ENCODE measurements at regions not wholly inside any gene's neighbourhood (a gene's known extent, or its start where the extent isn't known, plus 50 kb on each side); places are given as distances from the start of the nearest gene placed in this dataset.
"Not testable (repeated sequence)": the region's sequence is repeated elsewhere in the genome, so short reads cannot be mapped to it uniquely, and the experiment has no call there.

DNA sequence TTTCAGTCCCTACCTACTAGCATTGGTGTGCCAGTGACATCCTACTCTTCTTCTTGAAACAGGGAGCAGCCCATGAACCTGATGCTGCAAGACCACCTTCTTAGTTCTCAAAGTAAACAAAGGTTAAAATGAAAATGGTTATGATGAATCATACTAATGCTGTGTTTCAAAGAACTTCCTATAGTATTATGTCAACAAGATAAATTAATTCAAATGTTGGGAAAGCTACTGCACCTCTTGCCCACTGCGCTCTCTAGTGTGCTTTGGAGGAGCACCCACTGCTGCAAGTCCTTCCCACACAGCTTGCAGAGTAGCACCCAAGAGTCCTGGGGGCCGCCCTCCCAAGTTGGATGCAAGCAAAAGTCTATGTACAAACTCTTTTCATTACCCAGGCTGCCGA, 81.1 kb downstream of the CD200R1L start:
- no peak for DNase-seq (ENCODE audit: low read depth)

GRCh38 chr3:112763258-112763657, 83.4 kb downstream of the CD200R1L start:
- no peak for DNase-seq (ENCODE audit: low read depth)

- DNase-seq (ENCODE audit: low read depth) = no peak
Measured at GRCh38 chr3:112761062-112761638, 85.5 kb downstream of the CD200R1L start.

DNA sequence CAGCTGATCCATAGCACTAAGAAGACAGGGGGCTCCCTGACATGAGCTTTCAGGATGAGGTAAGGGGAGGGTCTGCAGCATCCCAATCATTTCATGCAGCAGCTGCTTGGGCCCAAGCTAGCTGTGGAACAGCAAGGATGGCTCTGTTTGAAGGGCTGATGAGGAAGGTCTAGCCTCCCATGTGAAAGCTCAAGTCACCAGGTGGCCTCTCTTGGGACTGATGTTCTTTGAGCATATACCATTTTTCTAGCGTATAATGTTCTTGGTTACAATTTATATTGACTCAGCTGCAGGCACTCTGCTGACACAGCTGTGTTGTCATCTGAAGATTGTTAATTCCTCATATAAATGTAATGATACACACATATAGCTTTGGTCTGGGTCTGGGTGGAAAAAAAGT, 87.0 kb downstream of the CD200R1L start:
- DNase-seq (ENCODE audit: low read depth) = no peak

GRCh38 chr3:112759210-112759609, 87.5 kb downstream of the CD200R1L start:
- DNase-seq (ENCODE audit: low read depth) = no peak

DNA sequence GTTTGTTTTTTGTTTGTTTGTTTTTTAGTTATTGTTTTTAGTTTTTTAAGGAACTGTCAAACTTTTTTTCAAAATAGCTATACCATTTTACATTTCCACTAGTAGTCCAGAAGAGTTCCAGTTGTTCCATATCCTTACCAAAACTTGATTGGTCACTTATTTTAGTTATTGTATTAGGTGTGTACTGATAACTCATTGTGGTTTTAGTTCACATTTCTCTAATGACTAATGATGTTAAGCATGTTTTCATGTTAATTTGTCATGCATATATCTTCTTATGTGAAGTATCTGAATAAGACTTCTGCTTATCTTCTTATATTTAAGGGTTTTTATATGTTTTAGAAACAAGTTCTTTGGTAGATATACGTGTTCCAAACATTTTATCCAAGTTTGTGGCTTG, 89.5 kb downstream of the CD200R1L start:
- no peak for DNase-seq (ENCODE audit: low read depth)

DNA sequence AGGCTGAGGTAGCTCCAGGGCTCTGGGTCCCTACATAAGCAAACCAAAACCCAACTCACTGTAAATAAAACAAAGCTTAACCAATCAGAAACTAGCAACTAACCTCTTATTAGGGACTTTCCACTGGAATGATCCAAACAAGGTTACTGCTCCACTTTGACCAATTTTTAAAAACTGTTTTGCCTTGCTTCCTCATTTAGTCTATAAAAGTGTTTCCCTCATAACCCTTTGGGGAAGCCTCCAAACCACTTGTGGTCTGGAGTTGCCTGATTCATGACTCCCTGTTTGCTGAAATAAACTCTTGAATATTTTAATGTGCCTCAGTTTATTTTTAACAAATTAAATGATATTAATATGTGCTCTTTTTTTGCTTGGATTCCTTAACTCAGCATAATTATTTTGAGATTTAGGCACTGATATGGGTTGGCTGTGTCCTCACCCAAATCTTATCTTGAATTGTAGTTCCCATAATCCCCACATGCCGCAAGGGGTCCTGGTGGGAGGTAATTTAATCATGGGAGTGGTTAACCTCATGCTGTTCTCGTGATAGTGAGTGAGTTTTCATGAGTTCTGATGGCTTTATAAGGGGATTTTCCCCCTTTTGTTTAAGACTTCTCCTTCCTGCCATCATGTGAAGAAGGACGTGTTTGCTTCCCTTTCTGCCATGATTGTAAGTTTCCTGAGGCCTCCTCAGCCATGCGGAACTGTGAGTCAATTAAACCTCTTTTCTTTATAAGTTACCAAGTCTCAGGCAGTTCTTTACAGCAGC, 90.6 kb downstream of the CD200R1L start:
- no peak for DNase-seq (ENCODE audit: low read depth)

DNA sequence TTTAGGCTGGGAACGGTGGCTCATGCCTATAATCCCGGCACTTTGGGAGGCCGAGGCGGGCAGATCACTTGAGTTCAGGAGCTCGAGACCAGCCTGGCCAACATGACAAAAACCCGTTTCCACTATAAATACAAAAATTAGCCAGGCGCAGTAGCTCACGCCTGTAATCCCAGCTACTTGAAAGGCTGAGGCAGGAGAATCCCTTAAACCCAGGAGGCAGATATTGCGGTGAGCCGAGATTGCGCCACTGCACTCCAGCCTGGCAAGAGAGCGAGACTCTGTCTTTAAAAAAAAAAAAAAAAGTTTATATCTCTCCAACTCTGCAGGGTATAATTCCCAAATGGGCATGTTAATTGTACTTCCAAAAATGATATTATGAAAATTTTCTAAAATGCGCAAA, 91.6 kb downstream of the CD200R1L start:
- DNase-seq (ENCODE audit: low read depth) = not testable (repeated sequence)

DNA sequence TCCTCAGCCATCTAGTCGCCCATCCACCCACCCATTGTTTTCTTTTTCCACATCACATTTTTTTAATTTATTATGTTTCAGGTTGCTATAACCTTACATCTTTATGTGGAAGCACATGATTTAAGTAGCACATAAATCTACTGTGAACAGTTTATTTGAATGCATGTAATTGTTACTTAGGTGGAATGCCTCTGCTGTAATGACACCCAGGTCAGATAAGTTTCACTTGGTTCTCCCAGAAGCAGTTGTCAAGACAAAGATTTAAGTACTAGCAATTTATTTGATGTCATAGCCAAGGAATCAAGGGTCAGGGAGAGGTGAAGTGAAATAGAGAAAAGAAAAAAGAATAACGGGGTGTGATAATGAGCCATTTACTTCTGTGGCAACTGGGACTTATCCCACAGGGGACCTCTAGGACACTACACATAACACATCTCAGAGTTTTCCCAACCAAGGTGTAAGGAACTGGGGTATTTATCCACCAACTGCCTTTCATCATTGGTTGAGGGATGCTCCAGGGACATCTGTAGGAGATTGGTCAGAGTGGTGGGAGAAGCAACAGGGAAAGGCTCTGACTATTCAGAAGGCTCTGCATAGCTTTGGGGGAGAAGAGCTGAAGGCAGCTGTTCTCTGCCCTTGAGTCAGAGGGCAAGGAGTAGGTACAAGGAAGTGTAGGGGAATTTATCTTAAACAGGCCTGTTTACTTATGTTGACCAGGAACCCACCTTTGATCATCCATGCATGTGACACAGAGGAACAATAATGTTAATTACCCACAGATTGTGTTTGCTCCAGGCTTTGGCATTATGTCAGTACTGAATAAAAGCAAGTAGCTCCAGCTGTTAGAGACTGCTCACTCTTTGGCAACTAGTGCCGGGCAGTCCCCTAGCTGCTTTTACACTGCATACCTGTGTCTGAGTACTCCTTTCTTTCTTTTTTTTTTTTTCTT, 94.8 kb downstream of the CD200R1L start:
- no peak for DNase-seq (ENCODE audit: low read depth)

DNA sequence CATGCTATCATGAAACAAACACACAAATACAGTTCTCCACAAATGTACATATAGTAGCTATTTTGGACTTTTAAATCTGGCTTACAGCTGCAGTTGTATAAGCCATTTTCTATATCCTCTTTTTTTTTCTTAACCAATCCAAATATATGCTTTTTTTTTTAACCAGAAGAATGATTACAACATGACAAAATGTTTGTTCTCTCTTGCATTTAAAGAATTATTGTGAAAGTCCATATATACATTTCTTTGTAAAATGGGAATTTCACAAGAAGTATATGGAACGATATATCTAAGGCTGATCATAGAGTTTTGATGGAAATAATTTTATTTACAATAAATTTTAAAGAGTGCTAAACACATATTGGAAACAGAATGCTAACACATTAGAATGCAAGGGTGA, 95.6 kb downstream of the CD200R1L start:
- no peak for DNase-seq (ENCODE audit: low read depth)

DNA sequence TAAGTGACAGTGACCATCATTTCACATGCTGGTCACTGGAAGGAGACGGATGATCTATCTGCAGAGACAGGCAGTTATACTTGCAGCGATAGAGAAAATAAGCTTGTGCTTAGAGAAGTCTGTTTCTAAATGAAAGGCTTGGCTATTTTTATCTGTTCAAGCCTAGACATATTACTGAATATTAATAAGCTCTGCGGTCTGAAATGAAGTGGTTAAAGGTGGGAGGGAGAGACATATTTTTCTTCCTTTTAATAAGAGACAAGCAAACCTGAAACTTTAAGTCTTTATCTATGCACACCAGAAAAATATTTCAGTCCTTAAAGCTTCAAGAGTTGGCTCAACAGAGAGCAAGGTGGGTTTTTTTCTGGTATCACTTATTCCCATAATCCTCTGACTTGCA, 99.0 kb downstream of the CD200R1L start:
- no peak for DNase-seq (ENCODE audit: low read depth)

DNA sequence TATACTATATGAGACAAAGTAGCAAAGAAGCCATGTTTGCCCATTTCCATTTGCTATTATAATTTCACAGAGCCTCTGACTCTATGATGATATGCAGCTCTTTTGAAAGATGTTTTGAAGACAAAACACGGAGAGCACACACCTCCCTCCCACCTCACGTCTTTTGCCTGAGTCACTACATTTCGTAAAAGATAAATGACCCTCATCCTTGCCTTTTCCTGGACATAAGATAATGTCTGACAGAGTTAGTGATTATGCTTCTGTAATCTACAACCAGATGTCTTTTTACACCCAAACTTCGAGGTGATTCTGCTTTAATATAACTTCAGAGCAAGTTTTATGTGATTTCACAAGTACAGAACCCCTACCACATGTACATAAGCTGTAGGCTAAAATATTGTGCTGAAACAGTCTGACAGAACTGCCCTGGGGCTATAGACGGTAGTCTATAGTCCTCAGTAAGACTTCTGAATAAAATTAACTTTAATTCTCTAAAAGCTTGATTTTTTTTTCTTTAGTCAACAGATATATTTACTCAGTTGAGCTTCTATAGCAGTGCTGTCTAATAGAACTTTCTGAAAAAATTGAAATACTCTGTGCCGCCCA, 99.9 kb downstream of the CD200R1L start:
- DNase-seq (ENCODE audit: low read depth) = no peak

GRCh38 chr3:112745567-112746248, 101.0 kb downstream of the CD200R1L start:
- no peak for DNase-seq (ENCODE audit: low read depth)

DNA sequence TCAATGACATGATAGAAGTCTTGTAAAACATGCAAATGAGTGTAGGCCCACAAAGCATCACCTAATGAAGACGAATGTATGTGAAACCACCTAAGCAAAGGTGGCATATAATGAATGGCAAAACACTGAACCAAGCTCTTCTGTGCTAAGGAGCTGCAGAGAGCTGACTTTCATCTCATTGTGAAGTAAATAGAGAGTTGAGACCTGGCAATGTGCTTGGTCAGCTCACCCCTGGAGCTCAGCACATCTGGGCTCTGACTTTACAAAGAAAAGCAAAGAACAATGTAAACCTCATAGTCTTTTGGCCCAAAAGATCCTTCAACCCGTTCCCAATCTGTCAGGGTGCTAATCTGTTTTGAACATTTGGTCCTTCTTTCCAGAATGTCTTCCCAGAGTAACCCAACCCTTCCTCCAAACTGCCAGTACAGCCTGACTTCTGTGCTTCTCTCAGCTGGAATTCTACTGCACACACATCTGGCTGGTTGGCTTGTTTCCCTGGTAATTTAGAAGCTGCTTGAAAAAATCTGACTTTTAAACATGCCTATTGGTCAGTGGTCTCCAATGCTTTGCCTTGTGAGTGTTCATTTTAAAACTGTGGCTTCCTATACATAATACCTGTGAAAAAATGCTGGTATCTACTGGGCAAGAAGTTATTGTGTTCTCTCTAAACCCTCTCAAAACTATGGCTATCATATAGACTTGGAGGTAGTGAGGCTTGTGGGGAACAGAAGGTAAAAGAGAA, 101.7 kb downstream of the CD200R1L start:
- DNase-seq (ENCODE audit: low read depth) = no peak

DNA sequence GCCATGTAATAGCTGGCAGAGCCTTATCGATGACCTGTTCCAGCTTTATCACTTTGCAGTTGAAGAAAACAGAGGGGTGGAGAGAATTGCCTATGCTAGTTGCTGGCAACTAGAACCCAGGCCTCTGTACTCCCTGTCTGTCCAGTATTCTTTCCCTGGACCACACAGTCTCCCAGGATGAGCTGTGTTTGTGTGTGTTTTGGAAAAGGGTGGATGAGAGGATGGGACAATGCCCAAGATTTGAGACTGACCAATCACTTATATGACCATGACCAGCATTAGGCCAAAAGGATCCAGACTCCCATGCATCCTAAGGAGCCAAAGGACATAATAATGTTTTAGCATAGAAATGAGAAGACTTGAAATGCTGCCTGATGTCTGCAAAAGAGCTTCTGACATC, 102.6 kb downstream of the CD200R1L start:
- no peak for DNase-seq (ENCODE audit: low read depth)

GRCh38 chr3:112742934-112743333, 102.0 kb upstream of the CCDC80 start:
- no peak for DNase-seq (ENCODE audit: low read depth)

- DNase-seq (ENCODE audit: low read depth) = no peak
Measured at GRCh38 chr3:112741983-112742382, 101.0 kb upstream of the CCDC80 start.

DNA sequence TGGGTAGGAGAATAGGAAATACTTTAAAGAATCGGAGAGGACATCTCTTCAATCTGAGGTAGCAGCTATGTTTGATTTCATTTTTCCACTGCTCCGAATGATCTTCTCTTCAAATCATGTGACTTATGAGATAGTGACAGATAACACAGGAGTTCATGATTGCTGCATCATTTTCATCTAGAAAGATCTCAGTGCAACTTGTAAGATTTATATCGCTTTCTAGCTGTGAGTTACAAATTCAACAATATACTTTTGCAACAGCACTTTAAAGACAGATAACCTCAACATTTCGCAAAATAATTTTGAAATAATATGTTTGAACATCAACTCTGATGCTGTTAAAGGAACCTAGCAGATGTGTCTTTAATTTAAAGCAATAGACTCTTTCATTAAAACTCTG, 99.9 kb upstream of the CCDC80 start:
- DNase-seq (ENCODE audit: low read depth) = no peak

GRCh38 chr3:112739252-112739965, 98.5 kb upstream of the CCDC80 start:
- DNase-seq (ENCODE audit: low read depth) = no peak

- DNase-seq (ENCODE audit: low read depth) = no peak
Measured at GRCh38 chr3:112738366-112738765, 97.4 kb upstream of the CCDC80 start.
